GDM1 (cell line): ENCODE measurements at regions not wholly inside any gene's neighbourhood (a gene's known extent, or its start where the extent isn't known, plus 50 kb on each side); places are given as distances from the start of the nearest gene placed in this dataset.
"Not testable (repeated sequence)": the region's sequence is repeated elsewhere in the genome, so short reads cannot be mapped to it uniquely, and the experiment has no call there.

ENCODE experiments used
- DNase-seq: peaks from one replicate; lab custom pipeline; 2025; lab: John Stamatoyannopoulos, UW

DNA sequence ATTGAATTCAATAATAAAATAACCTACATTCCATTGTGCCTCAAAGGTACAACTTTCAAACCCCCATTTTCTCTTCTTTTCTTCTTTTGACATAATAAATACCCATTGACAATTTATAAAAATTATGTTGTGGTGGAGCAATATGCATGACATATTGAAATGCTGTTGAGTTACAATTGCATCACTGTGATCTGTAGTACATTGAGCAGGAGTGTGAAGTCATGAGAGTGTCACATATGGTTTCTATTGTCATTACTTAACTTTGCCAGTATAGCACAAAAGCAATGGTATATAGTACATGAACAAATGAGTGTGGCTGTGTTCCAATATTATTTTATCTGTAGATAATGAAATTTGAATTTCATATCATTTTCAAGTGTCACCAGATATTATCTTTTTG, 441.3 kb downstream of the GJA1 start:
- no peak for DNase-seq

- no peak for DNase-seq
Measured at GRCh38 chr6:121879149-121879548, 443.7 kb downstream of the GJA1 start.

DNA sequence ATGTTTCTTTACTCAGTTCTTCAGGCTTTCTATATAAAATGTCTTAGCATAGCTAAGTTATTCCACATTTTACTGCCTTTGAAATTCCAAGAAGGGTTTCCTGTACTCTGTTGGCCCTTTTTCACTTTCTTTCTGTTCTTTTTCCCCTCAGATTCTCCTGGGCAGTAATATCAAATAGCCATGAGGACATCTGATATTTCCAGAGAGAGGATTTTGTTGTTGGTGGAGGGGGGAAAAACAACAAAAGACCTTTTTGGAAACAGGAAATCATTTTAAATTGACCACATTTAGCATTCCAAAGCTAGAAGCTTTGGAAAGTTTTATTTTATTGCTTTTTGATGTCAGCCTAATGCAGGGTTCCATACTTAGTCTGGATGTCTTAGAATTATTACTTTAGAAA, 445.4 kb downstream of the GJA1 start:
- DNase-seq = no peak

DNA sequence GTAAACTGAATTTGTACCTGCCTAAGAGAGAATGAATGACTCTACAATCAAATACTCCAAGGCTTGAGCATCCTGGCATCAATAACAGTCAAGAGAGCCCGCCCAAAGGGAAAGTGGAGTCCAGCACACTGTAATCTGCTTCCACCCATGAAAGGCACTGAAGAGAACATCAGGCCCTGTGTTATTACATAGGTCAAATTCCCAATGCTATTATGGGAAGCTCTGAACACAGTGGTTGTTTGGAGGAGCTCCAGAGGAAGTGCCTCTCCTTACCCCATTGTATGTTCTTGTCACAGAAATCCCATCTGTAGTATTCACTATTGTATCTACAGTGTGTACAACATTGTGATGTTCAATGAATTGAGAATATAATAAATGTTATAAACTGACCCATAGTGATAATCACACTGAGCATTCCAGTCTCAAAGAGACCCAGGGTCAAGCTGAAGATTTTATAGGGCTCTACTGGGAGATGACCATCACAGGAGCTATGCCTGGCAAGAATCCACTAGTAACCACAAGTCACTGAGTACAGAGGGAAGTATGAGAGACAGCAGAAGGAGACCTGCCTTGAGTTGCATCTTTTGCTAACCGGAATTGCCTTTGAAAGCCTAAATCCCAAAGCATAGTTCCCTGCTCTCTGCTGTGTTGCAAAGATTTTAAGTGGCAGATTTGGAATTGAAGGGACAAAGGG, 446.7 kb downstream of the GJA1 start:
- DNase-seq = no peak

GRCh38 chr6:121884091-121884490, 448.6 kb downstream of the GJA1 start:
- DNase-seq = no peak

- DNase-seq = no peak
Measured at GRCh38 chr6:121884620-121885019, 449.2 kb downstream of the GJA1 start.

GRCh38 chr6:121885399-121886152, 450.1 kb downstream of the GJA1 start:
- DNase-seq = no peak

DNA sequence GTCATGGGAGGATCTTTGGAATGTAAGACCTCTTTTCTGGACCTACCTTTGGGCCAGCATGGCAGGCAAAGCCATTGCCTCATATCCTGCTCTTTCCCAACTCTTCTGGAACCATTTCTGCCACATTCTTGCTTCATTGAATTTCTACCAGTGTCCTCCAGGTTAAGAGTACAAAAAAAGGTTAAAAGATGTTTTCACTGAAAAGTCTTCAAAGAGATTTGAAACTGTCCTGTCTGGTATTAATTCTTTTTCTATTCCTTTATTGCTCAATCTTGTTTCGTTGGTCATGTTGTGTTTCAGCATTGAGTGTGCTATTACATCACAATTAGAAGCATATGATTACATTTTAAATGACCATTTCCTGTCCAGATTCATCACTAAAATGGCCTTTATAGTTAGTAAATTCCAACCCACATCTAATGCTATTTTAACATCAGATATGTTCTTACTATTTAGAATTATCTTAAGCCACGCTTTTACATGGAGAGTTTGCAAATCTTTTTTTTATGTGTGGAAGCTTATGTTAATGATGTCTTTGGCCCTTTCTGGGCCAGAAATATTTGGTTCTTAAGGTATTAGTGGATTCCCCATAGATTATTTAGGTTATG, 450.9 kb downstream of the GJA1 start:
- no peak for DNase-seq

DNA sequence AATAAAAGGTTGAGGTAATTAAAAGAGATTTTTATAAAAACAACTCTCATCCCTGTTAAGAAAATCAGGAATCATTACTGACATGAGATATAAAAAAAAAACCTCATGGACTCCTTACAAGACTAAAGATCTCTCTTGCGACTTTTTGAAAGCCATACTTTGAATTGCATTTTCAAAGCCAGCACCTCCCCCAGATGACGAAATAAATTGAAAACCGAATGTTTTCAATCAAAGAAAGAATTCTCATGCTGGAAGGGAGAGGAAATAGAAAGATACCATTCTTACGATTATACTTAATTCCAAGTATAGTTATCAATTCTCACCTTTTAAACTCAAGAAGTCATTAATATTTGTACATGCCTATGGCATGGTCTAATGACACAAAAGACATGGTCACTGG, 452.3 kb downstream of the GJA1 start:
- DNase-seq = no peak

- DNase-seq = no peak
Measured at GRCh38 chr6:121890307-121890910, 455.0 kb downstream of the GJA1 start.

GRCh38 chr6:121895731-121896130, 460.3 kb downstream of the GJA1 start:
- DNase-seq = not testable (repeated sequence)

- no peak for DNase-seq
Measured at GRCh38 chr6:121896363-121896762, 460.9 kb downstream of the GJA1 start.

GRCh38 chr6:121896771-121897170, 461.3 kb downstream of the GJA1 start:
- no peak for DNase-seq

DNA sequence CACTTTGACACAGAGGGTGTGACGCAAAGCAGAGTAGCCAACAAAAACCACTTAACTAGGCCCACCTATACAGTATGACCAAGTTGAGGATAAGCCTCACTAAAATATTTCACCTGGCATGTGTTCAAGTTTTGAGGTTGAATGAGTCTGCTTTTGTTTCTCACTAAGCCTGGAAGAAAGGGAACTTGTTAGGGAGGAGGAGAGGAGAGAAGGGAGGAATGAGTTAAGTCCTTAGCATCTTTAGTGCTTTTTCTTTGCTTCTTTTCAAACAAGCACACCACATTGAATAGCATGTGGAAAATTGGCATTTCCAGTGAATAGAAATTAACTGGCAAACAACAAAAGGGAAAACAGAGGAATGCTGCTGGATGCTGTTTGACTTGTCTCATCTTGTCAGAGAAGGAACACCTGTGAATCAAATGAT, 461.9 kb downstream of the GJA1 start:
- DNase-seq = no peak

DNA sequence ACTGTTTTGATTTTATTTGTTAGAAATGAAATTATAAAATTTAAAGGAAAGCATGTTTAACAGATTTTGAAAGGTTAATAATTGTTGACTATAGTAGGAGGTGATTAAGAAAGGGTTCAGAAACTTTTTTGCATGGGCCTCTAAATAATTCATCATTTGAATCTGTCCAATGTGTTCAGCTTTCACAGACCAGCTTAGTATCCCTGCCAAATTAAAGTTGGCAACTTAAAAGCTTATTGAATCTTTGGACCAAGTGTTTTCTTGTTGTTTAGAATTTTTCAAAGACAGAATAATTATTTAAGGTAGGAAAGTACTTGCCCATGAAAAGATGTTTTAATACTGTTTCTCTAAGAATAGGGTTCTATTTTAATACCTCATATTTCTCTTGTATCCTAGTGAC, 466.0 kb downstream of the GJA1 start:
- no peak for DNase-seq

DNA sequence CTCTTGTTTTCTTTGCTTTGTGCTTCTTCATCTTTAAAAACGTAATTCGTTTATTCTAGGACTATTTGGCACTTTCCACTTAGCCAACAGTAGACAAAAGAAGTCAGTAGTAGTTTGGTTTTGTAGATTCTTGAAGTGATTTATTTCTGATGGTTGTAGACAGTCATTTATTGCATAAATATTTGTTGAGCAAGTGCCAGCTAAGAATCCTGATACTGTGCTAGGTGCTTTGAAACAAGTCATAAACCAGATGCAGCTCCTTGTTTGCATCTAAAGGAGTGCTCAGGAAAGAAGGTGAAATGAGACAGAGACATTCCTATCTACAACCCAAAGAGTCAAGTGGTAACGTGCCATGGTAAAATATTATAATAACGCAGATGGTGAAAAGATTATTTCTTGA, 469.1 kb downstream of the GJA1 start:
- no peak for DNase-seq

GRCh38 chr6:121912905-121913304, 477.5 kb downstream of the GJA1 start:
- DNase-seq = no peak

DNA sequence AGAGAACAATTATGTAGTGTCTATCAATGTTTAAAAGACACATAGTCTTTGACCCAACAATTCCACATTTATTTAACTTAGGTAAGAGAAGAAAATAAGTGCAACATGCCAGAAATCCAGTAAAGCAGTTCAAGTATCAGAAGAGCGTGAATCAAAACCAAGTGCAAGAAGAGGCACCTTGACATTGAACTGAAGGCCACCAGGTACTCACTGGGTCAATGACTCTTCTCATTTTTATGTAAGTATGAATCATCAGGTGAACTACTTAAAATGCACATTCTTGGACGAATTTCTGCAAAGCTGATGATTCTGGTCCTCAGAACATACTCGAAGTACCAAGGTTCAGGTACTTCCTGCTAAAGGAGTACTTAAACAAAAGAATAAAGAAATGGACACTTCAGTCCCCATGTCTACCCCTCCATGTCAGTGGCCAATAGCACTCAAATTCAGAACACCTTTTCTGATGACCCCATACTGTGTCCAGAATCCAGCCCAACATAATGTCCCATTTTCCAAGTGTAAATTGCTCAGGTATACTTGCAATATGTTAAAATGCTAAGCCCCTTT, 481.9 kb downstream of the GJA1 start:
- no peak for DNase-seq

DNA sequence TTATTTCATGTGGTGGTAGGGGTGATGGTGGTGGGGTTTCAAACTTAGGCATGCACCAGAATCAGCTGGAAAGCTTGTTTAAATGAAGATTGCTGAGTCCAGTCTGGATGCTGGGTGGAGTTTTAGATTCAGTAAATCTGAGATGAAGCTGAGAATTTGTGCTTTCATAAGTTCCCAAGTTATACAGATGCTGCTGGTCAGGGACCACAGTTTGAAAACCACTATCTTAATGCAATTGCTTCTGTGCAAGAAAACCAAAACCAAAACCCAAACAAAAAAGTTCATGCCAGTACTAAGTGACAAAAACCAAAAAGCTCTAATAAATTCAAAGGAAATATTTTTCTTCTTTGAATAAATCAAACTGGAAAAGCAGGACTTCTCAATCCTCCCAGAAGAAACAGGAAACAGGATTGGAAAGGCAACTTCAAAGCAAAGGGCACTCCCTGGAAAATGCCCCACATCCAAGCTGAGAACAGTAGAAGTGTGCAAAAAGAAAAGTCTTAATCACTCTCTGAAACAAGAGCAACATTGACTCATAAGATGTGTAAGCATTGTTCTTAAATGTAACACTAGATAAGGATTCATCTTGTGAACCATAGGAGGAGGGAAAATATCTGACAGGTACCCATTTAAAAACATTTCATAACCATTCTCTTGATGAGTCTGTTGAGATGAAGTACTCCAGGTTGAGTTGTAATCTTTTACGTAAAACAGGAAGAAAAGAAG, 481.5 kb upstream of the HSF2 start:
- DNase-seq = no peak

DNA sequence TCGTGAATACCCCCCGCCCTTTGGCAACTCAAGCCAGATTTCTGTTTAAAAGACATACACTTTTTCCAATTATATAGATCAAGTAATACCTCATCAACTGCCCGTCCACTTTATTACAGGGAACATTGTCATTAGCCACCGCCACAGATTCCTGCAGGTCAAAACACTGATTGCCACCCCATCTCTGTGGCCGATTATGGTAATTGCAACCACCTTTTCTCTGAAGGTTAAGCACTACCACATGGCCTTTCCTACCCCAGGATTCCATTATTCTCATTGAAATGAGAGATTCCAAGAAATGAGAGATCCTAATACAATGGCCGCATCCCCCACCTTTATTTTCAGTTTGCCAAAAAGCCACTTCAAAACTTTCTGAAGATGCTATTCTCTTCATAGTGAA, 478.8 kb upstream of the HSF2 start:
- no peak for DNase-seq

DNA sequence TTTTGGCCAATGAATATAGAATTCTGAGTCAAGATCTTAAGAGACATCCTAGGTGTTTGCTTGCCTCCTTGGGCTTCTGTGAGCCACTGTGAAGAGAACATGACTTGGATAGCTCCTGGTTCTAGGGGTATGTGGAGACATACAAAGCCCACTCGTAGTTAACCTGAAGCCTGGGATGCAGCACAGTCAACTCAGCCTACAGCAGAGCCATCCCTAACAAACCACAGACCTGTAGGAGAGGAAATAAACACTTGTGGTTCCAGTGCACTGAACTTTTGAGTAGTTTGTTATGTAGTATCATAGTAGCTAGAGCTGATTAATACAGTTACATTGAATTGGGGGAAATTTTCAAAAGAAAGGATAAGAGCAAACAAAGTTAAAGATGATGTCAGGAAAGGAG, 474.4 kb upstream of the HSF2 start:
- no peak for DNase-seq
